Femur (tissue), 1 donor: ENCODE measurements at regions not wholly inside any gene's neighbourhood (a gene's known extent, or its start where the extent isn't known, plus 50 kb on each side); places are given as distances from the start of the nearest gene placed in this dataset.

ENCODE experiments used
- DNase-seq: peaks from one replicate; pipeline ENCODE4 v3.0.0-alpha.2; 2017

GRCh38 chr2:219692521-219692920 lies 65.1 kb downstream of the SLC4A3 start:
- DNase-seq: no peak

DNA sequence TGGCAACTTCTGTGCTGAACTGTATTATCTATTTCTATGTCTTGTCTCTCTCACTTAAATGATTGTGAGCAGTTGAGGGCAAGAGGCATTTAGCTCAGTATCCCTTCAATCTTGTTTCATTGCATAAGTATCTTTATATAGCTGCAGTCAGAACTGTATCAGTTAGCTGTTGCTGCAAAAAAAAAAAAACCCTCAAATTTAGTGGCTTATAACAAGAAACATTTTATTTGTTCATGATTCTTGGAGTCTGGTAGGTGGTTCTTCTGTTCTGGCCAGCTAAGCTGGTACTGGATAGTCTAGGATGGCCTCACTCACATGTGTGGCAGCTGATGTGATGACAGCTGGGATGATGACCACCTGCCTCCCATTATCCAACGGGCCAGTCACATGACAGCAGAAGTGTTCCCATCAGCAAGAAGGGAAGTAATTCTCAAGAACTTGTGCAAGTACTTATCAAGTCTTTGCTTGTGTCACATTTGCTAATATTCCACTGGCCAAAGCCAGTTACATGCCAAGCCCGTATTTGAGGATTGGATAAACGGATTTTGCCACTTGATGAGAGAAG lies 67.8 kb downstream of the SLC4A3 start:
- no peak for DNase-seq

- DNase-seq: no peak
Measured at GRCh38 chr2:219697811-219698747, 70.6 kb downstream of the SLC4A3 start.

- no peak for DNase-seq
Measured at GRCh38 chr2:219698748-219699439, 71.5 kb downstream of the SLC4A3 start.

- DNase-seq: no peak
Measured at GRCh38 chr2:219699440-219699821, 72.0 kb downstream of the SLC4A3 start.

DNA sequence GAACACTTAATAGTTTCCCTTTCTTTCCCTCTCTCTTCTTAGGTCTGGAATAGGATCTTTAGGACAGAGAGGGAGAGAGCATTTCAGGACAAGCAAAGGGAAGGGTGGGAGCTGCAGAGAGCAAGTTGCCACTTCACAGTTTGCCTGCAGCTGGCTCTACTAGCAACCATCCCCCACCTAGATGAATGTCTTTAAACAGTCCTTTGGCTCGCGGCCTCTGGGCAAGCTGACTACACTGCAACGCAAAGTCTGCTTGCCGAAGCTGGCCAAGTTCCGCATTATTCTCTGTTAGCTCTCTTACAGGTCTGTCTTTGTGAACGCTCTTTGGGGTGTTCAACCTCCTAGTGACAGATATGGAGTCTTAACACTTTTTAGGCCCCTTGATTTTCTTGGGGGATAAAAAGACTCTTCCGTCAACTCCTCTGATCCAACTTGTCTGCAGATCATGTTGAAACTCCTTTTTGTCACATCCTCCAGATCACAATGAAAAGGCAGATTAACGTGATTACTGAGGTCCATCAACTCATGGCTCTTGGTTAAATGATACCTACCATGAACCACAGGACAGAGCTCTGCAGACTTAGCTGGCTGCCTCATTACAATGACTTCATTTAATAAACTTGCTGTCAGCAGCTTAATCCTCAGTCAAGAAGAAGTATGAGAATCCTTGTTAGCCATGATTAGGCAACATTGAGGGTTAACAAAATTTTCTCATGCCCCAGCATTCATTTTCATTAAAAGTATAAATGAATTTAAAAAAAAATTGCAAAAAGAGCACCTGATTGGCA lies 74.6 kb downstream of the SLC4A3 start:
- peak; percentile 42 for DNase-seq

DNA sequence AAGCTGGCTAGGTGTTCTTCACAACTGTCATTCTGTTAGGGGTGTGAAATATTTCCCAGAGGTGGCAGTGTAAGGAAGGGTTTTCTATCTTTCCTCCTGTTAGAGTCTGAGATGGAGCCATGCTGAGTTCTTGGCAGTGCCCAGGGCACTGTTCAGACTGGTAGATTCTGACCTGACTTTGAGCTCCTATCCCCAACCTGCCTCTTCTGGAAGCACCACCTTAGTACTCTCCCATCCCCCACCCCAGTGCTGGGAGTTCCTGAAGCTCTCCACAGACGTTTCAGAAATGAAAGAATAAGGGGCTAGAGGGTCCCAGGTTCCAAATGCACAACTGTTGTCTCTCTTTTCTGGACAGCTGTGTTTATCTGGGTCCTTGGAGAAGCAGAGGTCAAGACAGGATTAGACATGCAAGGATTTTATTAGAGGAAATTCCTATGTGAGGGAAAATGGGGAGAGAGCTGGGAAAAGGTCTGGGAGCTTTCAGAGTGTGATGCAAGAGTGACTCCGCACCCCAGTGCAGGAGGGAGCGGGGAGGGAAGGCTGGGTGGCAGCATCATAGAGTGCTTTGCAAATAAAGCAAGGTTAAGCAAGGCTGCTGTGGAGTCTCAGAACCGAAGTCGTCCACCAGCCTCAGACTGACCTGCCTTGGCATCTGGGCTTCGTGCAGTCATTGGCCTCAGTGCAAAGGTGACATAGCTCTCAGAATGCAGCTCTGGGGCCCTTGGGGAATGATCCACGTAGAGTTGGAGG lies 75.5 kb downstream of the SLC4A3 start:
- DNase-seq: no peak

DNA sequence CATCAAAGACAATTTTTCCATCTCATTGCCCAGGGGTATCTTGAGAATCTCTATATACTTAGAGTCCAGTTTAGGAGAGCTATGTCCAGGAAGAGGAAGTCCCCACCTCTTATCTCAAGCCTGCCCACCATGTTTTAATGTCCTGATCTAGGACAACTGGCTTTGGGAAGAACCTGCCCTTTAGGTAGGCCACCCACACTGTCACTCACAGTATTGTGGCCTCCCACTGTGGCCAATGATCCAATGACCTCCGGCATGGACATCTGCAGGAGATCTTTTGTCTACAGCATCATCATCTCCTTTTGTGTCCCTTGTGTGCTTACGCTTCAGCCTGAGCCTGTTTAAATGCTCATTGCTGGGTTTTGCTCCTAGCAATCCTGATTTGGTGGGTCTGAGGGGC lies 77.4 kb downstream of the SLC4A3 start:
- no peak for DNase-seq

DNA sequence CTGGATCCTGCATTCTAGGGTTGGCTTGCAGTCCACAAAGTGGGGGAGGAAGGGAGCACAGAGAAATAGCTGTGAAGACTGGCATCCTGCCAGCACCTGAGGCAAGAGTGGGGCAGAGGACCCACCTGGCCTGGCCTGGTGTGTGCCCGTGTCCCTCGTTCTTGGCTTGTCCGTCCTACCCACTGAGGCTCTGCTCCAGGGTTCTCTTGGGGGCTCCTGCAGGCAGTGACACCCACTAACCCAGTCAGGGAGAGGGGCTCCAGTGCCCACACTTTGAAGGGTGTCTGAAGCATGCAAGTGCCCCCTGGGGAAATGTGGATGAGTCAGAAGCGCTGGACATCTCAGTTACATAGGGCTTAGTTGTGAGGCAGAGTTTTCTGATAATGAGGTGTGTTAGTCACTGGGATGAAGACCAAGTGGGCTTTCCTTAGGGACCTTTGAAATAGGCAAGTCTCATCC lies 79.4 kb downstream of the SLC4A3 start:
- no peak for DNase-seq

- no peak for DNase-seq
Measured at GRCh38 chr2:219707496-219708285, 80.3 kb downstream of the SLC4A3 start.

DNA sequence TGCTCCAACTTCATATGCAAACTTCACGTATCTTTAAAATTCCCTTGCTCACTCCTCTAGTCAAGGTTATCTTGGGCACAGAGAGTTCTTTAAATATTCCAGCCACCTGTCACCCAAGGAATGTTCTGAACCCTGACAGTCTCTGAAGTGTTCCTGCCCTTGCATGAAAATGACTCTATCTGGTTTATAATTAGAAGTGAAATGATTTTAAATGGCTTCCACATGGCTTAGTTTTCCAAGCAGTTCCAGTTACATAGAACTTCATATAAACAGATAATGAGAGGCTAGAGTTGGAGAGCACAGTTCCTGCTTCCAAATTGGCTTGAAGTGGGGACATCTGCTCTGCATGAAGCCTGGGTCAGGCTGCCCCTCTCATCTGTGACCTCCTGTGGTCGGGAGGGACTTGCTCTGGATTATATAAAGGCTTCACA lies 81.9 kb downstream of the SLC4A3 start:
- no peak for DNase-seq

DNA sequence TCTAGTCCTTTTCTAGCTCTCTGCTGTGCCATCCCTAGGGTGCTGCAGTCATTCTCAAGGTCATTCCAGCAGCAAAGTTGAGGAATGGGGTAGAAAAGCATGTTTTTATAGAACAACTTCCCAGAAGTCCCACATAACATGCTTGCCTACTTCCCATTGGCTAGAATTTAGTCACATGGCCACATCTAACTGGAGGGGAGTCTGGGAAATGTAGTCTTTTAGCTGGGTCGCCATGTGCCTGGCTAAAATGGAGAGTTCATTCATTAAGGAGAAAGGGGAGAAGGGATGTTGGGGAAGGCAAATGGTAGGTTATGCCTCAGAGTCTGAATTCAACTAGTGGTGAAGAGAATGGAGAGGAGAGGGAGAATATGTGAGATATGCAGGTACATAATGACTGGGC lies 85.7 kb downstream of the SLC4A3 start:
- no peak for DNase-seq

DNA sequence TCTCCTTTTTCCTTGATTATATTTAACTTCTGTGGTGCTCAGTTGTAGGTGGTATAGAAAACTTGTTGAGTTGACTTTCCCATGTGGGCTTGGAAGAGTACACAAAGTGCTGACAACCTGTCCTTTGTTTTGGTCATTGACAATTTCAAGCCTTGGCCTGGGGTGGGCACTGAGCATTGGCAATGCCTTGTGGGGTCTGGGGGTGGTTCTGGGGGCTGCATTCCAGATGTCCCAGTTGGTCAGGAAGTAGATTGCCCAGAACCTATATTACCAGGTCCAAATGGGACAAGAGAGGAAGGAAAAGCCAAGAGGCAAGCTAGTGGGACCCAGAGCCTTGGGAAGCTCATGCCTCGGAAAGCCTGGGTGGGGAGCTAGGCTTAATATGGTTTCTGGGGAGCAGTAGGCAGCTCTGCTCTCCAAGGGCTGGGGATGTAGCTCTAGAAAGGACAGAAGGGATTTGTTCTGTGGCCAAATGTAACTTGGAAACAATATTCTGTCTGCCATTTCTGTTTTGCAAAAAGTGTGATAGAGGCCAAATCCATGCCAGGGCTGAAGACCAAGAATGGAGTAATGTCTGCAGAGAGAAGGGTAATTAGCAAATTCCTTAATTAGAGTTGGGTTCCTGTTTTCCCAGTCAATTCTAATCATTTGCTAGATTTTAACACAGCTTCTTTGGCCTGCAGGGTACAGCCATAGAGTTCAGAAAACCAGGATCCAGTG lies 87.4 kb downstream of the SLC4A3 start:
- DNase-seq: no peak

GRCh38 chr2:219718066-219718465 lies 90.6 kb downstream of the SLC4A3 start:
- no peak for DNase-seq

GRCh38 chr2:219719521-219719920 lies 92.1 kb downstream of the SLC4A3 start:
- no peak for DNase-seq

DNA sequence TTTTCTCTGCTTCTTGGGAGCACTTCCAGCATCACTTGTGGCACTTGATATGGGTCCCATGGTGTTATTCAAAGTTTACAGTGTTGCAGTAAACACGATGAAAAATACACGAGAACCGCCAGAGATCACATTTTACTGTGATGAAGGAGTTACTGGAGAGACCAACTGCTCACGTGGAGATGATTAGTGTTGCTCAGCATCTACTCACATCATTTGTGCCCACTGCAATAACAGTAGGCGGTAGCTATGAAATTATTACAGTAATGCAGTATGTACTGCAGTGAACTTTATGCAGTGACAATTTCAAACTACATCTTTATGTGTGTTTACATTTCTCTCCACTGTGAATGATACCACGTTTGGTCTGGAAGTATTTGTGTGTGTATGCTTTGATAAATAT lies 93.5 kb downstream of the SLC4A3 start:
- DNase-seq: no peak

- DNase-seq: no peak
Measured at GRCh38 chr2:219722276-219722879, 94.9 kb downstream of the SLC4A3 start.

DNA sequence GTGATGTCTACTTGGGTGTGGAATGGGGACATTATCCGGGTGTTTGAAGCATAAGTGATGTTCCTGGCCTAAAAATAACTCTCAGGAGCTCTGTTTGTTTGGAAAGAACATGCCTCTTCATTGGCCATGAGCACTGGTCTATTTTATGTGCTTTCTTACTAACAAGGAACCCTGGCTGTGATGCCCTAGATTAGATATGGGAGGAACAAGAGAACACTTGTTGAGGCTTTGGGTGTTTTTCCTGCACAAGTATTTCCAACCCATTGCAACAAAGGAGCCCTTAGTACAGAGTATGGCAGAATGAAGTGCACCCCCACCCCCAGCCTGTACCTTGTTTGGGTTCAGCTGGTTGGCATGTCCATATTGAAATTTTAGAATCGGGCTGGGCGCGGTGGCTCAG lies 95.9 kb downstream of the SLC4A3 start:
- DNase-seq: no peak

DNA sequence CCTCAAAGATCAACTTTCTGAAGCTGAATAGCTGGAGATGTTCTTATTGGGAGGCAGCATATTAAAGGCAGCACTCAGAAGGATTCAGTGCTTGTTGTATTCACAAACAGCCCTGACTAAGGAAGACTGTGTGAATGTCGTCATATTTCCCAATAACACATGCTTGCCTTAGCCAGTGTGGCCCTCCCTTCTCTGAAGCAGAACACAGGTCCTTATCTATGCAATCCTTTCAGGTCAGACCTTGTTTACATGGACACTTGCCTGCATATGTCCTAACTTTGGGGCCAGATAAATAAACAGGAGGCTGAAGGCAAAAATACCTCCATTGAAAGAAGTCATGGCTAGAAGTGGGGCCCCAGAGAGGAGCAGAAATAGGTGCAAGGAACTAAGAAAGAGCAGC lies 97.2 kb downstream of the SLC4A3 start:
- DNase-seq: no peak

- no peak for DNase-seq
Measured at GRCh38 chr2:219726916-219727315, 99.5 kb downstream of the SLC4A3 start.
